Choroid plexus epithelial cell (primary cell): ENCODE measurements at regions not wholly inside any gene's neighbourhood (a gene's known extent, or its start where the extent isn't known, plus 50 kb on each side); places are given as distances from the start of the nearest gene placed in this dataset.

Experiments used
- DNase-seq: peaks from one replicate; pipeline ENCODE4 v3.0.0-alpha.2; 2010; ENCODE audit warnings: low read depth
- H3K4me3 ChIP-seq: 2 replicates; pipeline ENCODE4 v1.5.1; 2011; ENCODE audit warnings: low read depth, mild to moderate bottlenecking, control low read depth, low read length, moderate library complexity
- TF ChIP-seq, protein P1 (sequence below): conservative IDR thresholded peaks from 2 replicates; pipeline ENCODE4 v1.5.1; 2011; ENCODE audit warnings: low read depth, mild to moderate bottlenecking, control low read depth, inconsistent platforms, low read length, moderate library complexity

DNA sequence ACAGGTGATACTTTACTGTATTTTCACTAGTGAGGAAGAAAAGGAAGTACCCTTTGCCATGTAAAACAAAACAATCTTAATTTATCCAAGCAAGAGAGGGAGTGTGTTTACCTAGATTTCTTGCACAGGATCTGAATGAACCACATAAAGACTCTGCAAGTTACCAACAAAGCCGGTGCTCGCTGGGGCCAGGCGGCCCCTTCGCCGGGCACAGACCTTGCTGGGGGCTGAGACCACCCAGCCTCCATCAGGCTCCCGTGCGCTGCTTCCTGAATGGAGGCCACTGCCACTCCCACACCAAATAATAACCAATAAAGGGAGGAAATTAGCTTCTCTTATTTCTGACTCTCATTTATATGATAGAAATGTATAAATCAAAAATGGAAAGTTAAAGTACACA is 625.0 kb upstream of the ADARB2 start:
- DNase-seq: no peak
- TF ChIP-seq, protein P1, sequence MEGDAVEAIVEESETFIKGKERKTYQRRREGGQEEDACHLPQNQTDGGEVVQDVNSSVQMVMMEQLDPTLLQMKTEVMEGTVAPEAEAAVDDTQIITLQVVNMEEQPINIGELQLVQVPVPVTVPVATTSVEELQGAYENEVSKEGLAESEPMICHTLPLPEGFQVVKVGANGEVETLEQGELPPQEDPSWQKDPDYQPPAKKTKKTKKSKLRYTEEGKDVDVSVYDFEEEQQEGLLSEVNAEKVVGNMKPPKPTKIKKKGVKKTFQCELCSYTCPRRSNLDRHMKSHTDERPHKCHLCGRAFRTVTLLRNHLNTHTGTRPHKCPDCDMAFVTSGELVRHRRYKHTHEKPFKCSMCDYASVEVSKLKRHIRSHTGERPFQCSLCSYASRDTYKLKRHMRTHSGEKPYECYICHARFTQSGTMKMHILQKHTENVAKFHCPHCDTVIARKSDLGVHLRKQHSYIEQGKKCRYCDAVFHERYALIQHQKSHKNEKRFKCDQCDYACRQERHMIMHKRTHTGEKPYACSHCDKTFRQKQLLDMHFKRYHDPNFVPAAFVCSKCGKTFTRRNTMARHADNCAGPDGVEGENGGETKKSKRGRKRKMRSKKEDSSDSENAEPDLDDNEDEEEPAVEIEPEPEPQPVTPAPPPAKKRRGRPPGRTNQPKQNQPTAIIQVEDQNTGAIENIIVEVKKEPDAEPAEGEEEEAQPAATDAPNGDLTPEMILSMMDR: no peak
- H3K4me3 ChIP-seq: no peak overlapping the region

- TF ChIP-seq, protein P1: no peak
- no peak for DNase-seq
- no peak overlapping the region for H3K4me3 ChIP-seq
These were observed 621.3 kb upstream of the ADARB2 start for GRCh38 chr10:2358586-2358985.

DNA sequence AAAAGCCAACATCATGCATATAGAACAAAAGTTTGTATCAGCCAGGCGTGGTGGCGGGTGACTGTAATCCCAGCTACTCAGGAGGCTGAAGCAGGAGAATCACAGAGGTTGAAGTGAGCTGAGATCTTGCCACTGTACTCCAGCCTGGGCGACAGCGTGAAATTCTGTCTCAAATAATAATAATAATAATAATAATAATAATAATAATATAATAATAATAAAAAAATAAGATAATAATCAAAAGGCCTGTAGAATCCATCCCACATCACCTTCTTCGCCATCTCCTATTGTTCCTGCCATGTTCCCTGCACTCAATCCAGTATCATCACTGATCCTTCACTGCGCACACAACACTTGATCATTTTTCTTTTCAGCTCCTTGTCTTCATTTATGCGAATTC is 619.3 kb upstream of the ADARB2 start:
- no peak for DNase-seq

GRCh38 chr10:2351566-2351965 is 614.2 kb upstream of the ADARB2 start:
- DNase-seq: no peak
- no peak overlapping the region for H3K4me3 ChIP-seq
- TF ChIP-seq, protein P1: no peak

More for the DNA sequence above, 619.3 kb upstream of the ADARB2 start:
- no peak overlapping the region for H3K4me3 ChIP-seq
- TF ChIP-seq, protein P1: no peak

GRCh38 chr10:2342206-2342605 is 604.9 kb upstream of the ADARB2 start:
- TF ChIP-seq, protein P1: no peak
- H3K4me3 ChIP-seq: no peak overlapping the region
- no peak for DNase-seq

- no peak for DNase-seq
- H3K4me3 ChIP-seq: no peak overlapping the region
- TF ChIP-seq, protein P1: no peak
These were observed 603.7 kb upstream of the ADARB2 start for GRCh38 chr10:2340831-2341647.

GRCh38 chr10:2335626-2336025 is 598.3 kb upstream of the ADARB2 start:
- DNase-seq: no peak
- H3K4me3 ChIP-seq: no peak overlapping the region
- TF ChIP-seq, protein P1: no peak
